GM19238 (cell line): ENCODE measurements at regions not wholly inside any gene's neighbourhood (a gene's known extent, or its start where the extent isn't known, plus 50 kb on each side); places are given as distances from the start of the nearest gene placed in this dataset.

Experiments
- DNase-seq: peaks from one replicate; pipeline ENCODE4 v3.0.0; 2011; ENCODE audit warnings: low spot score; ENCODE audit not compliant: insufficient read length

- DNase-seq, result no peak
These were observed 157.8 kb downstream of the CYRIA start for GRCh38 chr2:16507655-16508489.

GRCh38 chr2:16506366-16506765, 159.3 kb downstream of the CYRIA start:
- DNase-seq, result no peak

DNA sequence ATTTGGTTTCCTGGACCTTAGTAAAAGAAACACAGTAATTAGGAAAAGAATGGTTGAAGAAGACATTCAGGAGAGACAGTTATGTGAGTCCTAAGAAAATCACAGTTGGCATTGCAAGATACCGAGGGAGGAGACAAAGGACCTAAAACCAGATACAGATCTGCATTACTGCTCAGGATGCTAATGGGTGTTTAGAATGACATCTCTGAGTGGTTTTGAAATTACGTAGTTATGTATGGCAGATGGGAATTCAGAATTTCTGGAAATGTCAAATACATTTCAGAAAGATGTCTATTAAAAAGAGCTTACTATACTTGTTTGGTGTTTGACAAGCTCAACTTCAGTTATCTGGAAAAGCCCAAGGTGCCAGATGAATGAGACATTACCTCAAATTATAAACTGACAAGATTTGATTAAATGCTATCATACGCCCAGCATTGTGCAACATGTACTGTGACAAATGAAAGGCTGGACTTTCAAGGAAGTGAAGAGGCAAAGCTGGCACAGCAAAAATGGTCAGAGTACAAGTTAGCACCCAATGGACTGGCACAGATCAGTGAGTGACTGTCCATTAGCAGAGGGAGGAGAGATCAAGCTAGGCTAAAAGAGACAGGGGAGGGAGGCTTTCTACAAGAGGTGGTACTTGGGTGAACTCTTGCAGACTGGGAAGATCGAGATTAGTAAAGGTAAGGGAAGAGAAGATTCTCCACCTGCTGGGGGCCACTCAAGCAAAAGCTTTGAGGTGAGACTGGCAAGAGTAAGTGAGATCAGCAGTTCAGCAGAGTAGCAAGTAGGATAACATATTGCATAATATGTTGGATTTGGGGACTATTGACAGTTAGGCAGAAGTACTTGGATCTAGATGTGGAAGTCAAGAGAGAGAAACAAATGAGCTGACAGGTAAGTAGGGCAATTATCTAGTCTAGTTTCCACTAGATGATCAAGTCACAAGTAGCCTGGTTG, 168.9 kb downstream of the CYRIA start:
- no peak for DNase-seq

DNA sequence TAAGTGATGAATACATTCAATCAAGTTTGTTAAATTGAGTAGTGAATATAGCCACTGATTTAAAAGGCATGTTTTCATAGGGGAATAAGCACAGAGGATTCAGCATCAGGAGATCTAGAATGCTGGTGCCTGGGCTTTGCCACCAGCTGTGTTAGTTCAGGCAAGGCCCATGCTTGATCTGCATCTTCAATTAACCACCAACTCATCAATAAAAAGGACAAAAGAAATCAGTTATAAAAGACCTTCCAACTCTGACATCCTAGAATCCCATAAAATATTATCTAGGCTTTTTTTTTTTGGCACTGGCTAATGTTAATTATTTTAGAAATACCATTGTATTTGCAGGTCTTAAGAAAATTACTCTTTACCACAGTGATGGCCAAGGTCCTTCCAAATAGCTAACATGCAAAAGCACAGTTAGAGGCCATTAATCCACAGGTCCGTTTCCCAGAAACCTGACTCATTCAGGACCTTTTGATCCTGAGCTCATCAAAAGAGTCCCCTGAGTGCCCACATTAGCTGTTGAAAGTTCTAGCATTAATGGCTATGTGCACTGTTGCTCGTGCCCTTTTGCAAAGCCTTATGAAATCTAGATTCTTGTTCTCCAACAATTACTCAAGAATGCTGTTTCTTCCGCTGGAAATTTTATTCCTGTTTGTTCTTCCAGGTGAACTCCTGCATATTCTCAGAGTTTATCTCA, 170.0 kb downstream of the CYRIA start:
- DNase-seq, result no peak

GRCh38 chr2:16494836-16495508, 170.7 kb downstream of the CYRIA start:
- DNase-seq, result no peak

DNA sequence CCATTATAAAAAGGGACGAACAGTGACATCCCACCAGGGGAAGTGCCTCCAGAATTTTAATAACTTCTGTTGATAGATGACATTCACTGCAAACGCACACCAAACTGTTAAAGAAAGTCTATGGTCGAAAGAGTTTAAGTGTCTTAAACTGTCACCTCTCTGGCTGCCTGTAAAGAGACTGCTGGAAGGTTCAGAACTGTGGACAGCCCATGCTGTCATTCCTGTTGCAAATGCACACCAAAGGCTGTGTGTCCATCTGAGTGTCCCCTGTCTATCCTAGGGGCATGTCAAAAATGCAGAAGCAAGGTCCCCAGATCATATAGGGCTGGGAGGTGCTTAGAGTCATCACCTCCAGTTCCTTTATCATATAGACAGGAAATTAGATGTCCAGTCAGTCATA, 171.8 kb downstream of the CYRIA start:
- no peak for DNase-seq

GRCh38 chr2:16487686-16488085, 177.9 kb downstream of the CYRIA start:
- DNase-seq, result no peak

GRCh38 chr2:16485251-16485650, 180.4 kb downstream of the CYRIA start:
- DNase-seq, result no peak

- DNase-seq, result no peak
These were observed 183.2 kb downstream of the CYRIA start for GRCh38 chr2:16482460-16482859.

- DNase-seq, result no peak
These were observed 184.3 kb downstream of the CYRIA start for GRCh38 chr2:16481351-16481750.

DNA sequence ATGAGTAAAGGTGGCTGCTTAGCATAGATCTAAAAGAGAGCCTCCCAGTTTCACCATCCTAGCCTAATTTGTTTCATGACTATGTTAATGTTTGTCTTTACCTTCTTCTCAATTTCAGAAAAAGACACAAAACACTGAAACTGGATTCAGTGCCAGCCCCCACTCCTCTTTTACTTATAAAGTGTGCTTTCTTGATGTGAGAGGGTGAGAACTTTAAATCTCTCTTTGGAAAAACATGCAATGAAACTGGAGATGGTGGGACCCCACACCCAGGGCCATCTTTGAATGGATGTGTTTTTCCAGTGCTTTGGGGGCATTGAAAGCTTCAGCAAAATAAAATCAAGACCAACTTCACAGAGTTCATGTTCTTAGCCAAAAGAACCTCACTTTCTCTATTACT, 185.9 kb downstream of the CYRIA start:
- no peak for DNase-seq

- DNase-seq, result no peak
These were observed 187.0 kb downstream of the CYRIA start for GRCh38 chr2:16478434-16479210.

DNA sequence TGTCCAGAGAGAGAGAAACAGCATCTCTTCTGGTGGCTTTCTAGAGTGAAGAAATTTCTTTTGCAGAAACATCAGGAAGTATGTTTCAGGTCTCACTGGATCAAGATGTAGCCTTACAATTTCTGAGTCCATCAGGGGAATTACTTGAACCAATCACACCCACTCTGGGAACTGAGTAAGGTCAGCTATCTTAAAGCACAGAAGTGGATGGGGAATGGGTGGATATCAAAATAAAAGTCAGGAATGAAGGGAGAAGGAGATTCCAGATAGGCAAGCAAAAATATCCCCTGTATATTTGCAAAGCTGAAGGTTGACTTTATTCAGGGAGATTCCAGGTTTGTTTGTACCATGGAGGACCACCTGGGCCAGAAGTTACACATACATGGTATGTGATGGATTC, 188.0 kb downstream of the CYRIA start:
- no peak for DNase-seq

GRCh38 chr2:16476866-16477265, 188.8 kb downstream of the CYRIA start:
- DNase-seq, result no peak

DNA sequence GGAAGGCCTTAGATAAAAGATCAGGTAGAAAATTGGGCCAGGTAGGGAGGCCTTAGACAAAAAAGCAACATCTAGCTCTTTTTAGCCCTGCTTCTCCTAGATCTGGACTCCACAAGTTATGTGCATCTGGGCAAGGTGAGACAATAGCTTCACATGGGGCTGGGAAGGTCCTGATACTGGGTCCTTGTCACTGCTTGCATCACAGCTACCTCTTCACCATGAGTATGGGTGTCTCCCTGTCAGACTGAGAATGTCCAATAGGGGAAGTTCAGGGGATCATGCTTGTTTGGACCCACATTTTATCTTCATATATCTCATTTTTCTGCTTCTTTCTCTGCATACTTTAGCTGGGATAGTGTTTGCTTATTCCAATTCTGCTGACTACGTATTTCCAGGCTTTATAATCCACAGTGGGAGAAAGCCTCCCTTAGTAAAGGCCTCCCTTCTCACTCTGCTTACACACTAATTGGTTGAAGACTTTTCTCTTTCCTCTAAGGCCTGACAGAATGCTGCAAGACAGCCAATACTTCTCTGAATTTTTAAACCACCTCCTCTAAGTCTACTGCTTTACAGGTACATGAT, 189.6 kb downstream of the CYRIA start:
- DNase-seq, result no peak

- DNase-seq, result no peak
These were observed 190.0 kb downstream of the CYRIA start for GRCh38 chr2:16475586-16475985.

GRCh38 chr2:16473575-16473974, 192.1 kb downstream of the CYRIA start:
- no peak for DNase-seq

DNA sequence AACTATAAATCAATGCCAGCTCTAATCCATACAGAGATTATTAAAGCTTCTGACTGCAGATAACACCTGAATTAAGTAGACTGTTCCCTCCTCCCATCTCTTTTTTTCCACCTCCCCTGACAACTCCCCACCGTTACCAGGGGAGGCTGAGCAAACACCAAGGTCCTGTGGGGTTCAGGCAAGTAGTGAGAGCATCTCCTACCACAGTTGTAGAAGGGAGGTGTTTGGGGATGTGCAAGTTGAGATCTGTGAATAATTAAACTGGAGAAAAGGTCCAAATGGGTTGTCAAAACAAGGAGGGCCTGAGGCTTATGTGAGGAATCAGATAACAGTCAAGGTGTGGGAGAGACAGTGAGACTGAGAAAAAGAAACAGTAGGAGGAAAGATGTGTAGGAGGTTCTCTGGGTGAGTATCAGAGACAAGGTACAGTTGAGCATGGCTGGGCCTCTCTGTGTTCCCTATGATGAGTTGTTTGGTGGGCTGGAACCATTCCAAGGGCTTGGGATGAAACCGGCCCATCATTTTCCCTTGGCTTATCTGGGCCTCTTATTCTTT, 194.6 kb downstream of the CYRIA start:
- DNase-seq, result no peak

DNA sequence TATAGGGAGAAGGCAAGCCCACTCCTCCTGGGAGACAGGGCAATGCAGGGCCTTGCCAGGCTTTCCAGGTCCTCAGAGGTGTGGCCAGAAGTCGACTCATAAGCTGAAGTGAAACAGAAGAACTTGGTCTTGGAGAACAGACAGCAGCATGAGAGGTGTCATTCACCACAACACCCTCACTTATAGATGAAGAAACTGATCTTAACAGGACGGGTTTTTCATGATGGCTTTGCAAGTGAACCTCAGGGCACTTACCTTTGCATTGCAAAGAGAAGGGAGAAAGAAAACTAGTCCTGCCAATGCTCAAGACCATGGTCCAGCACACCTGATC, 198.8 kb downstream of the CYRIA start:
- DNase-seq, result no peak
